ENCODE measurements at regions not wholly inside any gene's neighbourhood (a gene's known extent, or its start where the extent isn't known, plus 50 kb on each side); places are given as distances from the start of the nearest gene placed in this dataset.

GRCh38 chr18:41269294-41269693, 685.7 kb upstream of the PIK3C3 start:
- no peaks in the 10 kb centered on the region for H3K36me3 ChIP-seq
- no peaks in the 10 kb centered on the region for H3K4me1 ChIP-seq (ENCODE audit: insufficient read depth)
- H3K9me3 ChIP-seq = no peaks in the 10 kb centered on the region
- H3K27me3 ChIP-seq = no peaks in the 10 kb centered on the region
- H3K4me3 ChIP-seq = no peak overlapping the region
- no peak for TF ChIP-seq POLR2A (IDR thresholded peaks at IDR 0.05)
- 81 to 87% (median 82%) methylated on average over 6 of the region's 6 CpGs for WGBS, 3 donors
- intact Hi-C loops (cut with DNase I) = no loop called here
- no peak for DNase-seq
- H3K27ac ChIP-seq = no peak overlapping the region

GRCh38 chr18:41268271-41268670, 686.8 kb upstream of the PIK3C3 start:
- no peaks in the 10 kb centered on the region for H3K27me3 ChIP-seq
- H3K27ac ChIP-seq = no peak overlapping the region
- no peak for TF ChIP-seq POLR2A (IDR thresholded peaks at IDR 0.05)
- TF ChIP-seq CTCF (IDR thresholded peaks at IDR 0.05) = no peak
- no peak for TF ChIP-seq EP300 (IDR thresholded peaks at IDR 0.05)
- H3K4me1 ChIP-seq (ENCODE audit: insufficient read depth) = no peaks in the 10 kb centered on the region
- H3K4me3 ChIP-seq = no peak overlapping the region
- no peaks in the 10 kb centered on the region for H3K36me3 ChIP-seq
- intact Hi-C loops (cut with DNase I) = no loop called here
- no peak for DNase-seq
- no peaks in the 10 kb centered on the region for H3K9me3 ChIP-seq
- 85 to 93% (median 90%) methylated on average over 2 of the region's 2 CpGs for WGBS, 3 donors

DNA sequence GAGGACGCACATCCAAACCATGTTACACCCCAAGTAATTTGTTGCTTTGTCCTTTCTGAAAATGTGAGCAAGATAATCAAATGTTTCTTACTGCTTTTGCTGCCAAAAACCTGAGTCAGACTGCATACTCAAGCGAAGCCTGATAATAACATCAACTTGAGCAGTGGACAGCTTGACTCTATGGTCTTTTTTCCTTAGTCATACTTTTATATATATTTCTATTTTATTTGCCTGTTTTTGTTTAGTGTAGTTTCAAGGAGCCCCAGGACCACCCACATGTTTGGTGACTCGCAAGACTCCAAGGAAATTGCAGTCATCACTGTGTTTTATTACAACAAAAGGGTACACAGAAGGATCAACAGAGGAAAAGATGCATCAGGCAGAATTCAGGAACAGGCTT, 688.4 kb upstream of the PIK3C3 start:
- H3K4me1 ChIP-seq (ENCODE audit: insufficient read depth) = no peaks in the 10 kb centered on the region
- no peaks in the 10 kb centered on the region for H3K36me3 ChIP-seq
- H3K27me3 ChIP-seq = no peaks in the 10 kb centered on the region
- H3K4me3 ChIP-seq = no peak overlapping the region
- no peaks in the 10 kb centered on the region for H3K9me3 ChIP-seq
- intact Hi-C loops (cut with DNase I) = no loop called here
- 14 to 21% (median 15%) methylated on average over 3 of the region's 3 CpGs for WGBS, 3 donors
- TF ChIP-seq EP300 (IDR thresholded peaks at IDR 0.05) = no peak
- no peak for DNase-seq
- H3K27ac ChIP-seq = no peak overlapping the region

DNA sequence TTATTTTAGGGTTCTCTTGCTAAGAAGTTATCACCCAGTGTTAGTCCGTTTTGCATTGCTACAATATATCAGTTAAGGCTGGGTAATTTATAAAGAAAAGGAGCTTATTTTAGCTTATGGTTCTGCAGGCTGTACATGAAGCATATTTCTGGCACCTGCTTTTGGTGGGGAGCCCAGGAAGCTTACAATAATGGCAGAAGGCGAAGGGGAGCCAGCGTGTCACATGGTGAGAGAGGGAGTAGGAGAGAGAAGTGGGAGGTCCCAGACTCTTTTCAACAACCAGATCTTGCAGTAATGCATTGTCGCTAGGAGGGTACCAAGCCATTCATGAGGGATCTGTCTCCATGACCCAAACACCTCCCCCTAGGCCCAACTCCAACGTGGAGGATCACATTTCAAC, 688.8 kb upstream of the PIK3C3 start:
- Histone ChIP-seq H3K36me3 (no peaks in the 10 kb centered on the region), H3K27ac (no peak overlapping the region), H3K4me1 (ENCODE audit: insufficient read depth) (no peaks in the 10 kb centered on the region), H3K27me3 (no peaks in the 10 kb centered on the region), H3K9me3 (no peaks in the 10 kb centered on the region), H3K4me3 (no peak overlapping the region)
- TF ChIP-seq POLR2A (IDR thresholded peaks at IDR 0.05) (no peak), CTCF (IDR thresholded peaks at IDR 0.05) (no peak), EP300 (IDR thresholded peaks at IDR 0.05) (no peak)
- intact Hi-C loops (cut with DNase I) = no loop called here
- no peak for DNase-seq
- WGBS, 3 donors = 39 to 65% (median 63%) methylated on average over 5 of the region's 5 CpGs

GRCh38 chr18:41265047-41265446, 690.0 kb upstream of the PIK3C3 start:
- no peaks in the 10 kb centered on the region for H3K36me3 ChIP-seq
- H3K4me1 ChIP-seq (ENCODE audit: insufficient read depth) = no peaks in the 10 kb centered on the region
- H3K9me3 ChIP-seq = no peaks in the 10 kb centered on the region
- whole genome bisulfite sequencing, 3 donors = 46 to 48% (median 48%) methylated on average over 2 of the region's 2 CpGs
- intact Hi-C loops (cut with DNase I) = no loop called here
- no peak overlapping the region for H3K27ac ChIP-seq
- no peak for TF ChIP-seq POLR2A (IDR thresholded peaks at IDR 0.05)
- TF ChIP-seq CTCF (IDR thresholded peaks at IDR 0.05) = no peak
- TF ChIP-seq EP300 (IDR thresholded peaks at IDR 0.05) = no peak
- no peak overlapping the region for H3K4me3 ChIP-seq
- no peaks in the 10 kb centered on the region for H3K27me3 ChIP-seq
- DNase-seq = no peak

DNA sequence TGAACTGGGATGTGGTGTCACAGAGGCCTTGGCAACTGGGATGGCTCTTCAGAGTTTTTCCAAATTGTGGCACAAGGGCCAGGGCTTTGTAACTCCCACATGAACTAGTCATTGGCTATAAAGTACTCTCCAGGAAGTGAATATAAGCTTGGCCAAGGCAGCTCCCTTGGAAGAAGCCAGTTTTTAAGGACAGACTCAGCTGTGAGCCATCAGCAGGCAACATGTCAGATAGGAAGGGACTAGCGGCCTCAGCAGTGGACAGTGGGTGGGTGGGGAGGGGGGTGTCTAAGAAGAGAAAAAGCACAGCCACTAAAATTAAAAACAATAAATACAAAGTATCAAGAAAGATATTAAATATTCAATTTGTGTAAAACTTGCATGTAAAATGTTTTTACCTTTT, 691.1 kb upstream of the PIK3C3 start:
- Histone ChIP-seq H3K27ac (no peak overlapping the region), H3K36me3 (no peaks in the 10 kb centered on the region), H3K27me3 (no peaks in the 10 kb centered on the region), H3K9me3 (no peaks in the 10 kb centered on the region), H3K4me1 (ENCODE audit: insufficient read depth) (no peaks in the 10 kb centered on the region), H3K4me3 (no peak overlapping the region)
- intact Hi-C loops (cut with DNase I) = no loop called here
- 20 to 29% (median 25%) methylated on average over 1 of the region's 1 CpG for WGBS, 3 donors
- no peak for DNase-seq
- TF ChIP-seq CTCF (IDR thresholded peaks at IDR 0.05) (no peak), EP300 (IDR thresholded peaks at IDR 0.05) (no peak), POLR2A (IDR thresholded peaks at IDR 0.05) (no peak)

Data from ovary (tissue), 7 donors.